SK-N-SH (cell line): ENCODE measurements at regions not wholly inside any gene's neighbourhood (a gene's known extent, or its start where the extent isn't known, plus 50 kb on each side); places are given as distances from the start of the nearest gene placed in this dataset.

Source experiments
- FOXM1 ChIP-seq: IDR thresholded peaks from 2 replicates; pipeline ENCODE4 v1.4.0; 2012; ENCODE audit warnings: low read depth, mild to moderate bottlenecking
- MAX ChIP-seq: IDR thresholded peaks from 2 replicates; pipeline ENCODE4 v1.4.0; 2012; ENCODE audit warnings: low read depth

- no peak for TF ChIP-seq FOXM1
- no peak for TF ChIP-seq MAX
These were observed 526.7 kb downstream of the PDHA2 start for GRCh38 chr4:96366632-96367031.
